Caco-2 (cell line): ENCODE measurements at regions not wholly inside any gene's neighbourhood (a gene's known extent, or its start where the extent isn't known, plus 50 kb on each side); places are given as distances from the start of the nearest gene placed in this dataset.

ENCODE experiments used
- BruUV-seq: library from RNA; stranded (reverse); fragments of 400-500 nt; replicated peaks from 2 replicates; lab custom pipeline; 2021; lab: Mats Ljungman, UMichigan
- CTCF ChIA-PET: fragments of 300-600 bp; sonication (Branson Sonifier 250); formaldehyde crosslinking; loops from one replicate; lab custom pipeline; 2022; ENCODE audit warnings: antibody characterized with exemption; lab: Charles Lee
- POLR2A ChIA-PET: fragments of 300-600 bp; sonication (Branson Sonifier 250); formaldehyde crosslinking; loops from one replicate; lab custom pipeline; 2022; ENCODE audit warnings: antibody characterized with exemption; lab: Charles Lee
- DNase-seq, 2 experiments: peaks; one replicate each; pipeline versions ENCODE4 v3.0.0 to v3.0.0-alpha.2; 2020 to 2022
- H3K27me3 ChIP-seq: replicated peaks from 2 replicates; pipeline ENCODE4 v1.6.0; 2011; ENCODE audit warnings: low read length; ENCODE audit not compliant: control insufficient read depth, insufficient read depth
- H3K36me3 ChIP-seq: 2 replicates; pipeline ENCODE4 v1.5.1; 2011; ENCODE audit warnings: low read length; ENCODE audit not compliant: control insufficient read depth, insufficient read depth
- H3K4me1 ChIP-seq: fragments of 250-450 bp; sonication (Bioruptor Pico); 2 replicates; pipeline ENCODE4 v1.5.1; 2020; ENCODE audit warnings: mild to moderate bottlenecking
- H3K4me3 ChIP-seq: 2 replicates; pipeline ENCODE4 v1.5.1; 2011; ENCODE audit warnings: low read depth, mild to moderate bottlenecking, control low read depth, low read length
- H3K9me3 ChIP-seq: fragments of 250-450 bp; sonication (Bioruptor Pico); 2 replicates; pipeline ENCODE4 v1.5.1; 2020; ENCODE audit warnings: mild to moderate bottlenecking, moderate library complexity
- H3K27ac Mint-ChIP-seq: one replicate; pipeline ENCODE4 v1.8.0; 2022; ENCODE audit warnings: mixed read lengths; ENCODE audit not compliant: unreplicated experiment
- H3K27me3 Mint-ChIP-seq: one replicate; pipeline ENCODE4 v1.8.0; 2022; ENCODE audit warnings: mixed read lengths; ENCODE audit not compliant: insufficient read depth, unreplicated experiment
- H3K36me3 Mint-ChIP-seq: one replicate; pipeline ENCODE4 v1.8.0; 2022; ENCODE audit warnings: mild to moderate bottlenecking, mixed read lengths; ENCODE audit not compliant: insufficient read depth, unreplicated experiment
- H3K4me1 Mint-ChIP-seq: one replicate; pipeline ENCODE4 v1.8.0; 2022; ENCODE audit warnings: low read depth, mixed read lengths; ENCODE audit not compliant: unreplicated experiment
- H3K4me3 Mint-ChIP-seq: one replicate; pipeline ENCODE4 v1.8.0; 2022; ENCODE audit warnings: mild to moderate bottlenecking, moderate library complexity, mixed read lengths; ENCODE audit not compliant: unreplicated experiment
- H3K9me3 Mint-ChIP-seq: one replicate; pipeline ENCODE4 v1.8.0; 2022; ENCODE audit warnings: mixed read lengths; ENCODE audit not compliant: unreplicated experiment
- CTCF ChIP-seq, 2 experiments: fragments of 200-600 bp in 1 of 2; IDR thresholded peaks; 1 replicate in 1 of 2; 2 replicates in 1 of 2; pipeline versions ENCODE4 v1.5.1 to v1.8.0; 2011 to 2022; ENCODE audit warnings: antibody characterized with exemption in 1 of 2, control low read depth in 1 of 2, inconsistent platforms in 1 of 2, low read depth in 1 of 2, low read length in 1 of 2, mild to moderate bottlenecking in 1 of 2, moderate library complexity in 1 of 2; ENCODE audit not compliant: insufficient read depth in 1 of 2, severe bottlenecking in 1 of 2, unreplicated experiment in 1 of 2
- intact Hi-C: fragments of 100-400 bp; cut with micrococcal nuclease; formaldehyde crosslinking; loops from one replicate; pipeline ENCODE4 v1.10.0; 2022; ENCODE audit not compliant: unreplicated experiment

- Mint-ChIP-seq H3K27me3 (no peaks in the 10 kb centered on the region), H3K4me1 (no peaks in the 10 kb centered on the region), H3K9me3 (peaks cover 12% of the 10 kb centered on the region), H3K36me3 (no peaks in the 10 kb centered on the region), H3K27ac (no peak overlapping the region), H3K4me3 (no peak overlapping the region)
- no peak for TF ChIP-seq CTCF (IDR thresholded peaks at IDR 0.05; ENCODE audit: insufficient read depth in 1 of 2, low read depth in 1 of 2, low read length in 1 of 2, severe bottlenecking in 1 of 2, unreplicated experiment in 1 of 2)
- Histone ChIP-seq H3K27me3 (no peaks in the 10 kb centered on the region), H3K36me3 (no peaks in the 10 kb centered on the region), H3K4me1 (no peaks in the 10 kb centered on the region), H3K9me3 (no peaks in the 10 kb centered on the region), H3K4me3 (no peak overlapping the region)
- ChIA-PET POLR2A (no interaction called here), CTCF (no interaction called here)
- intact Hi-C loops = no loop called here
- DNase-seq = no peak
- no TSS peak for BruUV-seq
Observed at GRCh38 chr3:145197051-145197820, 963.7 kb downstream of the PLOD2 start.

DNA sequence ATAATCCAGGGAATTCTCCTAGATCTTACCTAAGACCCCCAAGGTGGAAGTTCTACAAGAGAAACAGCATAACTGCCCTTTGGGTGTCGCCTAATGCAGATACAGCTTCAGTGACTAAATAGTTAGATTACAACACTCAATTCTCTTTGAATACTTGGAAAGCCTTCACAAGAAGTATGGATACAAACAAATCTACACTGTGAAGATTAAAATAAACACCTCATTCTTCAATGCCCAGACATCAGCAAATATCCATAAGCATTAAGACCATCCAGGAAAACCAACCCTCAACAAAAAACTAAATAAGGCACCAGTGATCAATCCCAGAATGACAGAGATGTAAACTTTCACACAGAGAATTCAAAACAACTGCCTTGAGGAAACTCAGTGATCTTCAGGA lies 963.2 kb downstream of the PLOD2 start:
- no TSS peak for BruUV-seq
- no peaks in the 10 kb centered on the region for H3K9me3 ChIP-seq
- Mint-ChIP-seq H3K4me3 (no peak overlapping the region), H3K4me1 (no peaks in the 10 kb centered on the region), H3K27ac (no peak overlapping the region), H3K9me3 (peaks cover 12% of the 10 kb centered on the region), H3K36me3 (no peaks in the 10 kb centered on the region), H3K27me3 (no peaks in the 10 kb centered on the region)
- H3K4me3 ChIP-seq = no peak overlapping the region
- no peak for DNase-seq
- intact Hi-C loops = no loop called here
- no peaks in the 10 kb centered on the region for H3K27me3 ChIP-seq
- ChIA-PET CTCF (no interaction called here), POLR2A (no interaction called here)
- no peaks in the 10 kb centered on the region for H3K4me1 ChIP-seq
- no peak for TF ChIP-seq CTCF (IDR thresholded peaks at IDR 0.05; ENCODE audit: insufficient read depth in 1 of 2, low read depth in 1 of 2, low read length in 1 of 2, severe bottlenecking in 1 of 2, unreplicated experiment in 1 of 2)
- no peaks in the 10 kb centered on the region for H3K36me3 ChIP-seq

DNA sequence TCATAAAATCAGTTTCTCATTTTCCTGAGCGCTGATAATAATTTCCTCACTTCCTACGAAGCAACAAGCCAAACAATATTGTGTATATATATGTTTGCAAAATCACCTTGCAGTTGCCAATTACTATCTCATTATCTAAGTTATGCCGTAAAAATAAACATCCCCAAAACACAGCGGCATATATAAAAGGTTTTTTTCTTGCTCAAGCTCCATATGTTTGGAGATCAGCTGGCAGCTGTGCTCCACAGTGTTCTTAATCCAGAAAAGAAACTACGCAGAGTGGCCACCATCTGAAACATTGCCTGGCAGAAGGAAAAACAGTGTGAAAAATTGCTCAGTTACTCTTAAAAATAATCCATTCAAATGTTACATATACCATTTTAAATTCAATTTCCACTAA lies 951.4 kb downstream of the PLOD2 start:
- no peaks in the 10 kb centered on the region for H3K36me3 Mint-ChIP-seq
- DNase-seq = no peak
- ChIA-PET CTCF (no interaction called here), POLR2A (no interaction called here)
- intact Hi-C loops = no loop called here
- Histone ChIP-seq H3K27me3 (no peaks in the 10 kb centered on the region), H3K4me1 (no peaks in the 10 kb centered on the region), H3K36me3 (no peaks in the 10 kb centered on the region), H3K4me3 (no peak overlapping the region), H3K9me3 (no peaks in the 10 kb centered on the region)
- H3K27me3 Mint-ChIP-seq = peaks cover 5% of the 10 kb centered on the region
- H3K4me1 Mint-ChIP-seq = no peaks in the 10 kb centered on the region
- BruUV-seq = no TSS peak
- no peaks in the 10 kb centered on the region for H3K9me3 Mint-ChIP-seq
- no peak for TF ChIP-seq CTCF (IDR thresholded peaks at IDR 0.05; ENCODE audit: insufficient read depth in 1 of 2, low read depth in 1 of 2, low read length in 1 of 2, severe bottlenecking in 1 of 2, unreplicated experiment in 1 of 2)
- H3K4me3 Mint-ChIP-seq = no peak overlapping the region
- no peak overlapping the region for H3K27ac Mint-ChIP-seq
